ENCODE measurements at regions not wholly inside any gene's neighbourhood (a gene's known extent, or its start where the extent isn't known, plus 50 kb on each side); places are given as distances from the start of the nearest gene placed in this dataset.

- no peak overlapping the region for H3K27ac ChIP-seq (replicated peaks)
- H3K27me3 ChIP-seq (ENCODE audit: insufficient read depth, poor library complexity, severe bottlenecking), result no peaks in the 10 kb centered on the region
- TF ChIP-seq CTCF (IDR thresholded peaks at IDR 0.05; ENCODE audit: insufficient read depth, low read length) (no peak), REST (IDR thresholded peaks at IDR 0.05; ENCODE audit: insufficient replicate concordance, low read depth) (no peak), SPI1 (IDR thresholded peaks at IDR 0.05; ENCODE audit: borderline replicate concordance, low read depth) (no peak), GABPA (IDR thresholded peaks at IDR 0.05; ENCODE audit: low read depth) (no peak), POLR2AphosphoS5 (IDR thresholded peaks at IDR 0.05; ENCODE audit: low read depth) (no peak)
- DNase-seq (ENCODE audit: low read depth in 1 of 2, low spot score in 1 of 2), result no peak
- no peak overlapping the region for H3K4me3 ChIP-seq (replicated peaks; ENCODE audit: insufficient read depth, low read length)
Measured at GRCh38 chr9:126089789-126090188, 236.8 kb upstream of the MVB12B start.

- no peak for DNase-seq (ENCODE audit: low read depth in 1 of 2, low spot score in 1 of 2)
- H3K4me3 ChIP-seq (replicated peaks; ENCODE audit: insufficient read depth, low read length), result no peak overlapping the region
- no peak for TF ChIP-seq GABPA (IDR thresholded peaks at IDR 0.05; ENCODE audit: low read depth)
- no peak for TF ChIP-seq CTCF (IDR thresholded peaks at IDR 0.05; ENCODE audit: insufficient read depth, low read length)
- TF ChIP-seq POLR2AphosphoS5 (IDR thresholded peaks at IDR 0.05; ENCODE audit: low read depth), result no peak
- no peak for TF ChIP-seq SPI1 (IDR thresholded peaks at IDR 0.05; ENCODE audit: borderline replicate concordance, low read depth)
- no peak for TF ChIP-seq REST (IDR thresholded peaks at IDR 0.05; ENCODE audit: insufficient replicate concordance, low read depth)
Measured at GRCh38 chr9:126093771-126094170, 232.9 kb upstream of the MVB12B start.

GRCh38 chr9:126095546-126096190, 231.0 kb upstream of the MVB12B start:
- no peak for TF ChIP-seq SPI1 (IDR thresholded peaks at IDR 0.05; ENCODE audit: borderline replicate concordance, low read depth)
- no peak for TF ChIP-seq GABPA (IDR thresholded peaks at IDR 0.05; ENCODE audit: low read depth)
- TF ChIP-seq CTCF (IDR thresholded peaks at IDR 0.05; ENCODE audit: insufficient read depth, low read length), result no peak
- TF ChIP-seq REST (IDR thresholded peaks at IDR 0.05; ENCODE audit: insufficient replicate concordance, low read depth), result no peak
- TF ChIP-seq POLR2AphosphoS5 (IDR thresholded peaks at IDR 0.05; ENCODE audit: low read depth), result no peak
- Histone ChIP-seq H3K4me3 (replicated peaks; ENCODE audit: insufficient read depth, low read length) (no peak overlapping the region), H3K27ac (replicated peaks) (no peak overlapping the region), H3K27me3 (ENCODE audit: insufficient read depth, poor library complexity, severe bottlenecking) (no peaks in the 10 kb centered on the region)
- DNase-seq (ENCODE audit: low read depth in 1 of 2, low spot score in 1 of 2), result no peak

More at GRCh38 chr9:126093771-126094170, 232.9 kb upstream of the MVB12B start:
- Histone ChIP-seq H3K27me3 (ENCODE audit: insufficient read depth, poor library complexity, severe bottlenecking) (no peaks in the 10 kb centered on the region), H3K27ac (replicated peaks) (no peak overlapping the region)

Data from HL-60 (cell line).